ENCODE measurements at regions not wholly inside any gene's neighbourhood (a gene's known extent, or its start where the extent isn't known, plus 50 kb on each side); places are given as distances from the start of the nearest gene placed in this dataset.
"Not testable (repeated sequence)": the region's sequence is repeated elsewhere in the genome, so short reads cannot be mapped to it uniquely, and the experiment has no call there.

GRCh38 chrX:113512700-113513395 lies 672.2 kb upstream of the AMOT start:
- peak; percentile 8 for DNase-seq (ENCODE audit: low spot score)

- no peak for DNase-seq (ENCODE audit: low spot score)
Observed at GRCh38 chrX:113510586-113510985, 670.0 kb upstream of the AMOT start.

- no peak for DNase-seq (ENCODE audit: low spot score)
Observed at GRCh38 chrX:113492895-113493294, 652.3 kb upstream of the AMOT start.

- DNase-seq (ENCODE audit: low spot score): no peak
Observed at GRCh38 chrX:113473418-113473817, 632.8 kb upstream of the AMOT start.

GRCh38 chrX:113473015-113473414 lies 632.4 kb upstream of the AMOT start:
- not testable (repeated sequence) for DNase-seq (ENCODE audit: low spot score)

- no peak for DNase-seq (ENCODE audit: low spot score)
Observed at GRCh38 chrX:113470166-113470565, 629.5 kb upstream of the AMOT start.

GRCh38 chrX:113457719-113458118 lies 617.1 kb upstream of the AMOT start:
- DNase-seq (ENCODE audit: low spot score): no peak

- DNase-seq (ENCODE audit: low spot score): no peak
Observed at GRCh38 chrX:113455582-113455981, 615.0 kb upstream of the AMOT start.

GRCh38 chrX:113429011-113429410 lies 588.4 kb upstream of the AMOT start:
- DNase-seq (ENCODE audit: low spot score): no peak

- DNase-seq (ENCODE audit: low spot score): no peak
Observed at GRCh38 chrX:113422323-113422722, 581.7 kb upstream of the AMOT start.

- DNase-seq (ENCODE audit: low spot score): no peak
Observed at GRCh38 chrX:113421432-113421831, 580.8 kb upstream of the AMOT start.

GRCh38 chrX:113412106-113412505 lies 571.5 kb upstream of the AMOT start:
- no peak for DNase-seq (ENCODE audit: low spot score)

GRCh38 chrX:113408843-113409242 lies 568.2 kb upstream of the AMOT start:
- no peak for DNase-seq (ENCODE audit: low spot score)

GRCh38 chrX:113400193-113400704 lies 559.6 kb upstream of the AMOT start:
- no peak for DNase-seq (ENCODE audit: low spot score)

GRCh38 chrX:113399506-113400192 lies 559.0 kb upstream of the AMOT start:
- no peak for DNase-seq (ENCODE audit: low spot score)

GRCh38 chrX:113392355-113392754 lies 551.7 kb upstream of the AMOT start:
- DNase-seq (ENCODE audit: low spot score): no peak

- DNase-seq (ENCODE audit: low spot score): no peak
Observed at GRCh38 chrX:113391875-113392274, 551.2 kb upstream of the AMOT start.

GRCh38 chrX:113390531-113390930 lies 549.9 kb upstream of the AMOT start:
- no peak for DNase-seq (ENCODE audit: low spot score)

GRCh38 chrX:113389846-113390245 lies 549.2 kb upstream of the AMOT start:
- DNase-seq (ENCODE audit: low spot score): no peak

- DNase-seq (ENCODE audit: low spot score): no peak
Observed at GRCh38 chrX:113384628-113385027, 544.0 kb upstream of the AMOT start.

- not testable (repeated sequence) for DNase-seq (ENCODE audit: low spot score)
Observed at GRCh38 chrX:113373421-113373820, 532.8 kb upstream of the AMOT start.

GRCh38 chrX:113370006-113370405 lies 529.4 kb upstream of the AMOT start:
- DNase-seq (ENCODE audit: low spot score): no peak

GRCh38 chrX:113369056-113369455 lies 528.4 kb upstream of the AMOT start:
- DNase-seq (ENCODE audit: low spot score): no peak

- no peak for DNase-seq (ENCODE audit: low spot score)
Observed at GRCh38 chrX:113353134-113353533, 512.5 kb upstream of the AMOT start.
